ENCODE measurements at regions not wholly inside any gene's neighbourhood (a gene's known extent, or its start where the extent isn't known, plus 50 kb on each side); places are given as distances from the start of the nearest gene placed in this dataset.

GRCh38 chr4:62461961-62462360, 1261.8 kb downstream of the ADGRL3 start:
- TF ChIP-seq, protein P1, sequence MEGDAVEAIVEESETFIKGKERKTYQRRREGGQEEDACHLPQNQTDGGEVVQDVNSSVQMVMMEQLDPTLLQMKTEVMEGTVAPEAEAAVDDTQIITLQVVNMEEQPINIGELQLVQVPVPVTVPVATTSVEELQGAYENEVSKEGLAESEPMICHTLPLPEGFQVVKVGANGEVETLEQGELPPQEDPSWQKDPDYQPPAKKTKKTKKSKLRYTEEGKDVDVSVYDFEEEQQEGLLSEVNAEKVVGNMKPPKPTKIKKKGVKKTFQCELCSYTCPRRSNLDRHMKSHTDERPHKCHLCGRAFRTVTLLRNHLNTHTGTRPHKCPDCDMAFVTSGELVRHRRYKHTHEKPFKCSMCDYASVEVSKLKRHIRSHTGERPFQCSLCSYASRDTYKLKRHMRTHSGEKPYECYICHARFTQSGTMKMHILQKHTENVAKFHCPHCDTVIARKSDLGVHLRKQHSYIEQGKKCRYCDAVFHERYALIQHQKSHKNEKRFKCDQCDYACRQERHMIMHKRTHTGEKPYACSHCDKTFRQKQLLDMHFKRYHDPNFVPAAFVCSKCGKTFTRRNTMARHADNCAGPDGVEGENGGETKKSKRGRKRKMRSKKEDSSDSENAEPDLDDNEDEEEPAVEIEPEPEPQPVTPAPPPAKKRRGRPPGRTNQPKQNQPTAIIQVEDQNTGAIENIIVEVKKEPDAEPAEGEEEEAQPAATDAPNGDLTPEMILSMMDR (IDR thresholded peaks at IDR 0.05) = no peak
- no peak for TF ChIP-seq POLR2A (IDR thresholded peaks at IDR 0.05)
- no peak for TF ChIP-seq EP300 (IDR thresholded peaks at IDR 0.05)
